D721Med (cell line): ENCODE measurements at regions not wholly inside any gene's neighbourhood (a gene's known extent, or its start where the extent isn't known, plus 50 kb on each side); places are given as distances from the start of the nearest gene placed in this dataset.
A peak's percentile ranks its signal among the peaks of the same experiment; 100 is the strongest.

Source experiments
- DNase-seq: peaks from one replicate; pipeline ENCODE4 v3.0.0; 2011; ENCODE audit warnings: low spot score; ENCODE audit not compliant: insufficient read length
- FAIRE-seq: peaks from 2 replicates; lab custom pipeline; 2011; peaks lifted over from hg19 to GRCh38; lab: Jason Lieb, UNC
- TF ChIP-seq, protein P1 (sequence below): IDR thresholded peaks from 2 replicates; pipeline ENCODE4 v1.5.1; 2012; ENCODE audit warnings: mild to moderate bottlenecking, control low read depth; ENCODE audit not compliant: insufficient read depth; ENCODE audit errors: missing control alignments

GRCh38 chr20:57056651-57057050 lies 209.8 kb downstream of the BMP7 start:
- DNase-seq (no peak), FAIRE-seq (no peak)
- TF ChIP-seq, protein P1, sequence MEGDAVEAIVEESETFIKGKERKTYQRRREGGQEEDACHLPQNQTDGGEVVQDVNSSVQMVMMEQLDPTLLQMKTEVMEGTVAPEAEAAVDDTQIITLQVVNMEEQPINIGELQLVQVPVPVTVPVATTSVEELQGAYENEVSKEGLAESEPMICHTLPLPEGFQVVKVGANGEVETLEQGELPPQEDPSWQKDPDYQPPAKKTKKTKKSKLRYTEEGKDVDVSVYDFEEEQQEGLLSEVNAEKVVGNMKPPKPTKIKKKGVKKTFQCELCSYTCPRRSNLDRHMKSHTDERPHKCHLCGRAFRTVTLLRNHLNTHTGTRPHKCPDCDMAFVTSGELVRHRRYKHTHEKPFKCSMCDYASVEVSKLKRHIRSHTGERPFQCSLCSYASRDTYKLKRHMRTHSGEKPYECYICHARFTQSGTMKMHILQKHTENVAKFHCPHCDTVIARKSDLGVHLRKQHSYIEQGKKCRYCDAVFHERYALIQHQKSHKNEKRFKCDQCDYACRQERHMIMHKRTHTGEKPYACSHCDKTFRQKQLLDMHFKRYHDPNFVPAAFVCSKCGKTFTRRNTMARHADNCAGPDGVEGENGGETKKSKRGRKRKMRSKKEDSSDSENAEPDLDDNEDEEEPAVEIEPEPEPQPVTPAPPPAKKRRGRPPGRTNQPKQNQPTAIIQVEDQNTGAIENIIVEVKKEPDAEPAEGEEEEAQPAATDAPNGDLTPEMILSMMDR = no peak

DNA sequence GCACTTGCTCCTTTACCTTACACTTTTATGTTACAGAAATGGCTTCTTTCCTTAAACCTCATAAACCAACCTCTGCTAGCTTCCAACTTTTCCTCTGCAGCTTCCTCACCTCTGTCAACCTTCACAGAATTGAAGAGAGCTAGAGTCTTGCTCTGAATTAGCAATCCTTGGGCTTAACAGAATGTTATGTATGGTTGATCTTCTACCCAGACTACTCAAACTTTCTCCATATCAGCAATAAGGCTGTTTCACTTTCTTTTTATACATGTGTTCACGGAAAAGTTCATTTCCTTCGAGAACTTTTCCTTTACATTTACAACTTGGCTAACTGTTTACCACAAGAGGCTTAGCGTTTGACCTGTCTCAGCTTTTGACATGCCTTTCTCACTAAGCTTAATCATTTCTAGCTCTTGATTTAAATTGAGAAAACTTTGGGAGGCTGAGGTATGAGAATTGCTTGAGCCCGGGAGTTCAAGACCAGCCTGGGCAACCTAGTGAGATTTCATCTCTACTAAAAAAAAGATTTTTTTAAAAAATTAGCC lies 207.3 kb downstream of the BMP7 start:
- TF ChIP-seq, protein P1 = no peak
- DNase-seq (no peak), FAIRE-seq (no peak)

GRCh38 chr20:57060407-57061050 lies 205.9 kb downstream of the BMP7 start:
- TF ChIP-seq, protein P1 = no peak
- DNase-seq = no peak
- no peak for FAIRE-seq

GRCh38 chr20:57061051-57061900 lies 205.2 kb downstream of the BMP7 start:
- no peak for FAIRE-seq
- TF ChIP-seq, protein P1 = peak; percentile 51
- DNase-seq = no peak

DNA sequence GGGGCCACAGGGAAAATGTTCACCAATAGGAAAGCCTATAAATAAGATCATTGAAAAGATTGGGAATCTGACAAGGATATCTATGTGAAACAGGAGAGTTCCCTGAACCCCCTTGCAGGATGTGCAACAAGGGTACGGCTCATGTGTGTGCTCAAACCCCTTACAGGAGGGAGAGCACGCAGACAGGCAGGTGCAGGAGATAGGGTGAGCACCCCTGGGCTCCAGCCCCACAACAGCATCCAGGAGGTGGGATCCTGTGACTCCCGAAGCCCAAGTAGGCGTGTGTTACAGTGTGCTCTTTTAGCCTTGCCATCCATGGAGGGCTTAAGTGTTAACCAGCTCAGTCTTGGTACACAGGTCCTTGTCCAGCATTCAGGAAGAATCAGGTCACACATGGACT lies 204.2 kb downstream of the BMP7 start:
- FAIRE-seq (no peak), DNase-seq (no peak)
- TF ChIP-seq, protein P1 = no peak

DNA sequence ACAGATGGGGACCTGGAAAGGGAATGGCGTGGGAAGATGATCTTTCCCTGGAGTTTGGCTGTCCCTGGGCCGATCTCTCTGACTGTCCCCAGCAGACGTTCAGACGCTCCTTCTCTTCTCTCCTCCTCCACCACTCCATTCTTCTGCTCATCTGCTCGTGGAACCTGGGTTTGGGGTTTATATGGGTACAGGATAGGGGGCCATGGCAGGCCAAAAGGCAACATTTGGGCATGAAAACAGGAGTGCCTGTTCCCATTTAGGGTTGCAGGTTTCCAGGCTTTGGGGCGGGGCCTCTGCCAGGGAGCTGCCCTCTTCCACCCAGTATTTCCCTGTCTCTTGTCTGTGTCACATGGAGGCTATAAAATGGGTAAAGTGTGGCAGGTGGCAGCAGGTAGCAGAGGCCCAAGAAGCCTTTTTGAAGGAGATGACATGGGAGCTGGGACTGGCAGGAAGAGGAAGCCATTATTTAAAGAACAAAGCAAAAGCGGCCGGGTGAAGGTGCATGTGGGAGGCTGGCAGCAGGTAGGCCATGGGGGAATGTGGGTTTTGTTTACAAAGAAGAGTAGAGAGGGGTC lies 203.7 kb downstream of the BMP7 start:
- FAIRE-seq (no peak), DNase-seq (no peak)
- TF ChIP-seq, protein P1 = no peak
